Astrocyte (in vitro differentiated cells and primary cell): ENCODE measurements at regions not wholly inside any gene's neighbourhood (a gene's known extent, or its start where the extent isn't known, plus 50 kb on each side); places are given as distances from the start of the nearest gene placed in this dataset.
"Not testable (repeated sequence)": the region's sequence is repeated elsewhere in the genome, so short reads cannot be mapped to it uniquely, and the experiment has no call there.

Experiments
- DNase-seq: peaks from one replicate; pipeline ENCODE4 v3.0.0-alpha.2; 2010; ENCODE audit warnings: low read depth
- FAIRE-seq: peaks from 2 replicates; lab custom pipeline; 2011; peaks lifted over from hg19 to GRCh38; lab: Jason Lieb, UNC
- H2AFZ ChIP-seq: 2 replicates; pipeline ENCODE4 v1.6.0; 2012; ENCODE audit warnings: low read depth, low read length, inconsistent platforms
- H3K27ac ChIP-seq: 2 replicates; pipeline ENCODE4 v1.5.1; 2011; ENCODE audit warnings: low read depth, low read length, inconsistent platforms
- H3K27me3 ChIP-seq: 2 replicates; pipeline ENCODE4 v1.6.0; 2011; ENCODE audit warnings: low read length, inconsistent platforms; ENCODE audit not compliant: insufficient read depth
- H3K36me3 ChIP-seq: 2 replicates; pipeline ENCODE4 v1.5.1; 2011; ENCODE audit warnings: low read length, inconsistent platforms; ENCODE audit not compliant: insufficient read depth
- H3K4me1 ChIP-seq: 2 replicates; pipeline ENCODE4 v1.5.1; 2011; ENCODE audit warnings: low read length, inconsistent platforms; ENCODE audit not compliant: insufficient read depth
- H3K4me2 ChIP-seq: 2 replicates; pipeline ENCODE4 v1.6.0; 2012; ENCODE audit warnings: low read length, inconsistent platforms
- H3K4me3 ChIP-seq: 2 replicates; pipeline ENCODE4 v1.5.1; 2011; ENCODE audit warnings: low read depth, mild to moderate bottlenecking, low read length, inconsistent platforms; ENCODE audit not compliant: insufficient read depth
- H3K79me2 ChIP-seq: 2 replicates; pipeline ENCODE4 v1.6.0; 2012; ENCODE audit warnings: mild to moderate bottlenecking, low read length, inconsistent platforms; ENCODE audit not compliant: insufficient read depth
- H3K9ac ChIP-seq: 2 replicates; pipeline ENCODE4 v1.6.0; 2012; ENCODE audit warnings: mild to moderate bottlenecking, low read length, inconsistent platforms
- H3K9me3 ChIP-seq: 2 replicates; pipeline ENCODE4 v1.5.1; 2012; ENCODE audit warnings: low read depth, mild to moderate bottlenecking, low read length, inconsistent platforms; ENCODE audit not compliant: insufficient read depth
- H4K20me1 ChIP-seq: 2 replicates; pipeline ENCODE4 v1.6.0; 2012; ENCODE audit warnings: low read length, inconsistent platforms; ENCODE audit not compliant: insufficient read depth
- H3K27ac Mint-ChIP-seq: one replicate; pipeline ENCODE4 v1.8.0; 2021; ENCODE audit warnings: mild to moderate bottlenecking, mixed read lengths; ENCODE audit not compliant: unreplicated experiment
- H3K27me3 Mint-ChIP-seq: one replicate; pipeline ENCODE4 v1.8.0; 2021; ENCODE audit warnings: low read depth, mixed read lengths; ENCODE audit not compliant: unreplicated experiment
- H3K36me3 Mint-ChIP-seq: one replicate; pipeline ENCODE4 v1.8.0; 2021; ENCODE audit warnings: low read depth, mixed read lengths; ENCODE audit not compliant: unreplicated experiment
- H3K4me1 Mint-ChIP-seq: one replicate; pipeline ENCODE4 v1.8.0; 2021; ENCODE audit warnings: low read depth, mixed read lengths; ENCODE audit not compliant: unreplicated experiment
- H3K4me3 Mint-ChIP-seq: one replicate; pipeline ENCODE4 v1.8.0; 2021; ENCODE audit warnings: mild to moderate bottlenecking, moderate library complexity, mixed read lengths; ENCODE audit not compliant: unreplicated experiment
- H3K9me3 Mint-ChIP-seq: one replicate; pipeline ENCODE4 v1.8.0; 2021; ENCODE audit warnings: mild to moderate bottlenecking, mixed read lengths; ENCODE audit not compliant: unreplicated experiment
- CTCF ChIP-seq: IDR thresholded peaks from 2 replicates; pipeline ENCODE4 v1.5.1; 2011; ENCODE audit warnings: low read depth, mild to moderate bottlenecking, inconsistent platforms, low read length, moderate library complexity; ENCODE audit not compliant: insufficient read depth
- EZH2 ChIP-seq: IDR thresholded peaks from 2 replicates; pipeline ENCODE4 v1.6.1; 2012; ENCODE audit warnings: mild to moderate bottlenecking, low read length, inconsistent platforms; ENCODE audit not compliant: insufficient read depth

- Histone ChIP-seq H3K36me3 (no peaks in the 10 kb centered on the region), H3K79me2 (no peaks in the 10 kb centered on the region), H3K27me3 (no peaks in the 10 kb centered on the region), H3K9ac (no peak overlapping the region), H3K27ac (no peak overlapping the region), H3K4me3 (no peak overlapping the region), H2AFZ (no peak overlapping the region), H4K20me1 (no peaks in the 10 kb centered on the region), H3K4me1 (no peaks in the 10 kb centered on the region), H3K4me2 (no peak overlapping the region), H3K9me3 (no peaks in the 10 kb centered on the region)
- Mint-ChIP-seq H3K36me3 (no peaks in the 10 kb centered on the region), H3K9me3 (peaks cover 17% of the 10 kb centered on the region), H3K4me1 (no peaks in the 10 kb centered on the region), H3K27ac (no peak overlapping the region), H3K4me3 (no peak overlapping the region), H3K27me3 (peaks cover 10% of the 10 kb centered on the region)
- TF ChIP-seq EZH2 (no peak), CTCF (no peak)
- FAIRE-seq (no peak), DNase-seq (no peak)
These were observed 374.1 kb downstream of the ADGRD1 start for GRCh38 chr12:131327521-131328488.

- H3K9me3 Mint-ChIP-seq: peaks cover 17% of the 10 kb centered on the region
- H3K4me2 ChIP-seq, H3K9ac ChIP-seq, H4K20me1 ChIP-seq, H3K27me3 ChIP-seq, DNase-seq, H3K4me3 ChIP-seq, H3K4me1 ChIP-seq, H3K9me3 ChIP-seq, FAIRE-seq, H3K36me3 Mint-ChIP-seq, H3K4me3 Mint-ChIP-seq, H3K4me1 Mint-ChIP-seq, H2AFZ ChIP-seq, H3K79me2 ChIP-seq, H3K27ac ChIP-seq, H3K27ac Mint-ChIP-seq, H3K36me3 ChIP-seq: not testable (repeated sequence)
- peaks cover 14% of the 10 kb centered on the region for H3K27me3 Mint-ChIP-seq
These were observed 375.4 kb downstream of the ADGRD1 start for GRCh38 chr12:131328861-131329845.

GRCh38 chr12:131330106-131330815, 376.6 kb downstream of the ADGRD1 start:
- H3K36me3 Mint-ChIP-seq: no peaks in the 10 kb centered on the region
- H3K79me2 ChIP-seq: no peaks in the 10 kb centered on the region
- H3K4me2 ChIP-seq: no peak overlapping the region
- no peaks in the 10 kb centered on the region for H3K9me3 ChIP-seq
- H3K4me1 ChIP-seq: no peaks in the 10 kb centered on the region
- FAIRE-seq (no peak), DNase-seq (no peak)
- no peak overlapping the region for H3K27ac ChIP-seq
- H3K36me3 ChIP-seq: no peaks in the 10 kb centered on the region
- H3K4me3 ChIP-seq: no peak overlapping the region
- no peak overlapping the region for H2AFZ ChIP-seq
- H3K9ac ChIP-seq: no peak overlapping the region
- H3K4me3 Mint-ChIP-seq: no peak overlapping the region
- no peaks in the 10 kb centered on the region for H3K4me1 Mint-ChIP-seq
- TF ChIP-seq EZH2: no peak
- no peak for TF ChIP-seq CTCF
- H3K9me3 Mint-ChIP-seq: peaks cover 13% of the 10 kb centered on the region
- H4K20me1 ChIP-seq: no peaks in the 10 kb centered on the region
- H3K27me3 ChIP-seq: no peaks in the 10 kb centered on the region
- no peak overlapping the region for H3K27ac Mint-ChIP-seq
- peaks cover 14% of the 10 kb centered on the region for H3K27me3 Mint-ChIP-seq
